OCI-LY3 (cell line): ENCODE measurements at regions not wholly inside any gene's neighbourhood (a gene's known extent, or its start where the extent isn't known, plus 50 kb on each side); places are given as distances from the start of the nearest gene placed in this dataset.

Source experiments
- H2AFZ ChIP-seq: fragments of 200-600, 300-600 bp; shearing (Covaris generic); 2 replicates; pipeline ENCODE4 v1.6.0; 2014; ENCODE audit warnings: antibody characterized with exemption, low read depth, low read length
- H3K27ac ChIP-seq: fragments of 200-600, 300-600 bp; sonication (generic); 2 replicates; pipeline ENCODE4 v1.5.1; 2014; ENCODE audit warnings: mild to moderate bottlenecking, low read length, moderate library complexity, mixed read lengths
- H3K27me3 ChIP-seq: fragments of 200-600, 300-600 bp; sonication (generic); 2 replicates; pipeline ENCODE4 v1.6.1; 2014; ENCODE audit warnings: low read depth, low read length, mixed read lengths
- H3K36me3 ChIP-seq: fragments of 200-600, 300-600 bp; sonication (generic); replicated peaks from 2 replicates; pipeline ENCODE3; 2014; ENCODE audit warnings: low read depth, low read length, mixed read lengths
- H3K4me1 ChIP-seq: fragments of 300-600, 200-600 bp; sonication (generic); 2 replicates; pipeline ENCODE4 v1.6.1; 2014; ENCODE audit warnings: low read length, mixed read lengths
- H3K4me2 ChIP-seq: fragments of 200-600, 300-600 bp; sonication (generic); 2 replicates; pipeline ENCODE4 v1.6.1; 2014; ENCODE audit warnings: low read length, mixed read lengths
- H3K4me3 ChIP-seq: fragments of 300-600, 200-600 bp; sonication (generic); 2 replicates; pipeline ENCODE4 v1.5.1; 2014; ENCODE audit warnings: antibody characterized with exemption, mild to moderate bottlenecking, low read length, moderate library complexity
- H3K79me2 ChIP-seq: fragments of 300-600, 200-600 bp; shearing (Covaris generic); 2 replicates; pipeline ENCODE4 v1.6.1; 2014; ENCODE audit warnings: mild to moderate bottlenecking, low read length, mixed read lengths
- H3K9ac ChIP-seq: fragments of 300-600, 200-600 bp; shearing (Covaris generic); 2 replicates; pipeline ENCODE4 v1.6.0; 2014; ENCODE audit warnings: mild to moderate bottlenecking, low read length, moderate library complexity
- H3K9me3 ChIP-seq: fragments of 200-600, 300-600 bp; shearing (Covaris generic); 2 replicates; pipeline ENCODE4 v1.6.1; 2014; ENCODE audit warnings: low read length, mixed read lengths; ENCODE audit not compliant: insufficient read depth
- H4K20me1 ChIP-seq: fragments of 200-600, 300-600 bp; sonication (generic); 2 replicates; pipeline ENCODE4 v1.6.1; 2016; ENCODE audit warnings: low read length, mixed read lengths; ENCODE audit not compliant: insufficient read depth
- EZH2phosphoT487 ChIP-seq: fragments of 200-600 bp; shearing (Covaris generic); IDR thresholded peaks from 2 replicates; pipeline ENCODE4 v1.6.1; 2018; ENCODE audit warnings: antibody characterized with exemption, mixed run types, low read depth
- TF ChIP-seq, protein P1 (sequence below): fragments of 200-600, 300-600 bp; sonication (generic); IDR thresholded peaks from 2 replicates; pipeline ENCODE4 v1.5.1; 2014; ENCODE audit warnings: antibody characterized with exemption, low read length, low read depth

DNA sequence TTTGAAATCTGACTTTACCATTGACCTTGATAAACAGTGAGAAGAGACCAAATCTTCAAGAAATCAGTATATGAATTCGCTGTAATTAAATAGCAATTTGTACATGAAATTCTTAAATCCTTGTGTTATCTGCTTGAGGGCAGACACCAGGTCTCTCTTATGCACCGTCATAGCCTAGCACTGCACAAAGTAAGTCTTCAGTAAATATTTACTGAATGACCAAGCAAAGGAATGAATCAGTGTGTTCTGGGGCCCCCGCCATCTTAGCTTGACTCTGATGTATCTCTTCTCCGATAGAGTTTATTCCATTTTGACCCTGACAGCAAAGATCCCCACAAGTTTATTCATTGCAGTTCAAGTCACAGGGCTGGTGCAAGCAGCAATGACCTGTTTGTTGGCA lies 328.0 kb downstream of the TMEM114 start:
- Histone ChIP-seq H3K9ac (no peak overlapping the region), H3K36me3 (no peaks in the 10 kb centered on the region), H2AFZ (no peak overlapping the region), H3K4me2 (no peak overlapping the region), H3K4me3 (no peak overlapping the region), H4K20me1 (no peaks in the 10 kb centered on the region), H3K27me3 (0 out of 2 replicates have a peak, but pooled peaks cover 2% of the 10 kb centered on the region), H3K79me2 (no peaks in the 10 kb centered on the region), H3K9me3 (no peaks in the 10 kb centered on the region), H3K4me1 (no peaks in the 10 kb centered on the region), H3K27ac (no peak overlapping the region)
- TF ChIP-seq, protein P1, sequence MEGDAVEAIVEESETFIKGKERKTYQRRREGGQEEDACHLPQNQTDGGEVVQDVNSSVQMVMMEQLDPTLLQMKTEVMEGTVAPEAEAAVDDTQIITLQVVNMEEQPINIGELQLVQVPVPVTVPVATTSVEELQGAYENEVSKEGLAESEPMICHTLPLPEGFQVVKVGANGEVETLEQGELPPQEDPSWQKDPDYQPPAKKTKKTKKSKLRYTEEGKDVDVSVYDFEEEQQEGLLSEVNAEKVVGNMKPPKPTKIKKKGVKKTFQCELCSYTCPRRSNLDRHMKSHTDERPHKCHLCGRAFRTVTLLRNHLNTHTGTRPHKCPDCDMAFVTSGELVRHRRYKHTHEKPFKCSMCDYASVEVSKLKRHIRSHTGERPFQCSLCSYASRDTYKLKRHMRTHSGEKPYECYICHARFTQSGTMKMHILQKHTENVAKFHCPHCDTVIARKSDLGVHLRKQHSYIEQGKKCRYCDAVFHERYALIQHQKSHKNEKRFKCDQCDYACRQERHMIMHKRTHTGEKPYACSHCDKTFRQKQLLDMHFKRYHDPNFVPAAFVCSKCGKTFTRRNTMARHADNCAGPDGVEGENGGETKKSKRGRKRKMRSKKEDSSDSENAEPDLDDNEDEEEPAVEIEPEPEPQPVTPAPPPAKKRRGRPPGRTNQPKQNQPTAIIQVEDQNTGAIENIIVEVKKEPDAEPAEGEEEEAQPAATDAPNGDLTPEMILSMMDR: no peak
- TF ChIP-seq EZH2phosphoT487: no peak

DNA sequence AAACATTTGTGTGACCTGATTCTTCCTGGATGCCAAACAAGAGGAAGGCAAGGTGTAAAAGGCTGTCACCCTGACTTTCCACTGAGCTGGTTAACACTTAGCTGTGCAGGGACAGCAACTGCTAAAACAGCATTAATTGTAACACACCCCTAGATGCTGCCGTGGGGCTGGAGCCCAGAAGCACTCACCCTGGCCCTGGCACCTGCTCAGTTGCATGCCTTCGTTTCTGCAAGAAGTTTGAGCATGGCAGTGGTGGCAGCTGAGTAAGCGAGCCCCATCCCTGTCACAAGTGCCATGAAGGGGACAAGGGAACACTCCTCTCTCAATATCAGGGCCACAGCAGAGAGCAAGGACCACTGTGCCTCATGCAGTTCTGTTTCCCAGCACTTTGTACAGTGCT lies 330.2 kb downstream of the TMEM114 start:
- Histone ChIP-seq H4K20me1 (no peaks in the 10 kb centered on the region), H3K9ac (no peak overlapping the region), H3K36me3 (no peaks in the 10 kb centered on the region), H3K9me3 (no peaks in the 10 kb centered on the region), H2AFZ (no peak overlapping the region), H3K4me3 (no peak overlapping the region), H3K79me2 (no peaks in the 10 kb centered on the region), H3K4me1 (no peaks in the 10 kb centered on the region), H3K4me2 (no peak overlapping the region), H3K27me3 (0 out of 2 replicates have a peak, but pooled peaks cover 2% of the 10 kb centered on the region), H3K27ac (no peak overlapping the region)
- TF ChIP-seq, protein P1: no peak
- TF ChIP-seq EZH2phosphoT487: no peak

DNA sequence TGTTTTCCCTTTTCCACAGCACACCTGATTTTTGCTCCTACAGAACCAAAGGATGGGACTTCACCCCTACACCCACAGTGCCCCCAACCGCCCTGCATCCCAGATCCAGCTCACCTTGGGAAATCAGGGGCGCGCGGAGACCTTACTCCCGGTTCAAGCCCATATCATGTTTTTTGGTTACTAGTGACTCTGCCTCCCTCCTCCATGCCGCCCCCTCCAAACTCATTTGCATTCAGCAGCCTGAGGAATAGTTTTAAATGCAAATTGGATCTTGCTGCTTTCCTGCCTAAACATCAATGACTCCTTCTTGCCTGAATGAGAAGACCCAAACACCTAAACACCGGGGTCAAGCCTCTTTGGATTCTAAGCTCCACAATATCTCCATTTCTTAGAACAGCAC lies 331.8 kb downstream of the TMEM114 start:
- H3K4me3 ChIP-seq: no peak overlapping the region
- no peak overlapping the region for H2AFZ ChIP-seq
- H3K79me2 ChIP-seq: no peaks in the 10 kb centered on the region
- no peak overlapping the region for H3K4me2 ChIP-seq
- peaks cover 13% of the 10 kb centered on the region; the same call in 1 of the 2 replicates for H3K27me3 ChIP-seq
- H3K36me3 ChIP-seq: no peaks in the 10 kb centered on the region
- H3K9me3 ChIP-seq: no peaks in the 10 kb centered on the region
- no peaks in the 10 kb centered on the region for H4K20me1 ChIP-seq
- H3K4me1 ChIP-seq: no peaks in the 10 kb centered on the region
- H3K27ac ChIP-seq: no peak overlapping the region
- no peak overlapping the region for H3K9ac ChIP-seq
- TF ChIP-seq, protein P1: no peak
- TF ChIP-seq EZH2phosphoT487: no peak

DNA sequence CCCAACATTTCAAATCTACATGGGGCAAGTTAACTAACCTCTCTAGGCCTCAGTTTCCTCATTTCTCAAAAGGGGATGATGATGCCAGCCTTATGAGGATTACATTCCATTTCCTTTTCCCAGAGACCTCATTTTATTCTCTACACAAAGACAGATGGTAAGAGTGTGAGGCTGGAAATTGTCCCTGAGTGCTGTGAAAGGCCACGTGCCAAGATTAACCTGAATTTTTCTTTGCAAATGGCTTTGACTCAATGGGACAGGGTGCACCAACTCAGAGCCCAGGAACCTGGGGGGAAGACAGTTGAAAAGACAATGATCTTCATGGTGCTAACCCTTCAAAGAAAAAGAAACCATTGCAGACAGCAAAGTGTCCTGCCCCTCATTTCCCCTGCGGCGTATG lies 332.8 kb downstream of the TMEM114 start:
- Histone ChIP-seq H4K20me1 (no peaks in the 10 kb centered on the region), H3K9ac (no peak overlapping the region), H3K4me2 (no peak overlapping the region), H3K36me3 (no peaks in the 10 kb centered on the region), H3K9me3 (no peaks in the 10 kb centered on the region), H3K27me3 (peaks cover 20% of the 10 kb centered on the region; the same call in 1 of the 2 replicates), H2AFZ (no peak overlapping the region), H3K27ac (no peak overlapping the region), H3K79me2 (no peaks in the 10 kb centered on the region), H3K4me3 (no peak overlapping the region), H3K4me1 (no peaks in the 10 kb centered on the region)
- no peak for TF ChIP-seq EZH2phosphoT487
- TF ChIP-seq, protein P1: no peak
